RWPE1 (cell line): ENCODE measurements at regions not wholly inside any gene's neighbourhood (a gene's known extent, or its start where the extent isn't known, plus 50 kb on each side); places are given as distances from the start of the nearest gene placed in this dataset.
A peak's percentile ranks its signal among the peaks of the same experiment; 100 is the strongest.

ENCODE experiments used
- CTCF ChIA-PET: fragments of 350-600 bp; sonication (Branson Sonifier 250); formaldehyde crosslinking; extraction: SDS; loops from one replicate; lab custom pipeline; 2021; lab: Yijun Ruan, JAX
- POLR2A ChIA-PET: fragments of 400-600 bp; formaldehyde crosslinking; extraction: SDS; loops from one replicate; lab custom pipeline; 2020; ENCODE audit warnings: antibody characterized with exemption; ENCODE audit not compliant: low non-redundant PET; lab: Yijun Ruan, JAX
- DNase-seq: peaks from one replicate; pipeline ENCODE4 v3.0.0; 2012; ENCODE audit warnings: low spot score
- H3K27ac ChIP-seq: fragments of 450-650 bp; 2 replicates; pipeline ENCODE4 v1.5.1; 2017
- CTCF ChIP-seq: fragments of 450-650 bp; conservative IDR thresholded peaks from 2 replicates; pipeline ENCODE4 v1.5.1; 2017; ENCODE audit warnings: low read depth, mild to moderate bottlenecking

- POLR2A ChIA-PET = no interaction called here
- DNase-seq = peak; percentile 24
Measured at GRCh38 chr5:173454361-173454735, 126.1 kb upstream of the STC2 start.

GRCh38 chr5:173453167-173453566, 125.0 kb upstream of the STC2 start:
- no peak overlapping the region for H3K27ac ChIP-seq
- ChIA-PET CTCF (no interaction called here), POLR2A (no interaction called here)
- DNase-seq = no peak
- TF ChIP-seq CTCF = no peak

More at GRCh38 chr5:173454361-173454735, 126.1 kb upstream of the STC2 start:
- TF ChIP-seq CTCF = no peak
- CTCF ChIA-PET = no interaction called here
- H3K27ac ChIP-seq = peak overlapping the region; percentile 84

GRCh38 chr5:173452119-173452905, 124.1 kb upstream of the STC2 start:
- POLR2A ChIA-PET = no interaction called here
- no peak for TF ChIP-seq CTCF
- CTCF ChIA-PET = interaction anchor here (0.5 kb wide), 2 partner anchors 62 to 256 kb away, joined by 3 read pairs; no protein-coding TSS in a partner anchor
- no peak for DNase-seq
- no peak overlapping the region for H3K27ac ChIP-seq

- CTCF ChIA-PET = interaction anchor here (0.5 kb wide), 1 partner anchor 257 kb away, joined by 3 read pairs; no protein-coding TSS in a partner anchor
- no peak for TF ChIP-seq CTCF
Measured at GRCh38 chr5:173451651-173452050, 123.4 kb upstream of the STC2 start.

GRCh38 chr5:173451031-173451430, 122.8 kb upstream of the STC2 start:
- no peak; the same call in 1 of the 2 replicates for TF ChIP-seq CTCF
- H3K27ac ChIP-seq = no peak overlapping the region
- CTCF ChIA-PET = interaction anchor here (0.6 to 0.7 kb wide), 2 partner anchors 22 to 152 kb away, joined by 3 read pairs; no protein-coding TSS in a partner anchor
- DNase-seq = peak; percentile 31
- POLR2A ChIA-PET = no interaction called here

More at GRCh38 chr5:173451651-173452050, 123.4 kb upstream of the STC2 start:
- DNase-seq = no peak
- H3K27ac ChIP-seq = no peak overlapping the region
- POLR2A ChIA-PET = no interaction called here

GRCh38 chr5:173450188-173450587, 122.0 kb upstream of the STC2 start:
- no peak overlapping the region for H3K27ac ChIP-seq
- DNase-seq = no peak
- ChIA-PET CTCF (interaction anchor here (0.7 kb wide), 2 partner anchors 21 to 130 kb away, joined by 3 read pairs; no protein-coding TSS in a partner anchor), POLR2A (no interaction called here)
- TF ChIP-seq CTCF = no peak
